Fibroblast of the aortic adventitia (primary cell): ENCODE measurements at regions not wholly inside any gene's neighbourhood (a gene's known extent, or its start where the extent isn't known, plus 50 kb on each side); places are given as distances from the start of the nearest gene placed in this dataset.

Experiments used
- DNase-seq: peaks from one replicate; pipeline ENCODE4 v3.0.0-alpha.2; 2010; ENCODE audit warnings: low read depth
- H3K4me3 ChIP-seq: 2 replicates; pipeline ENCODE4 v1.5.1; 2011; ENCODE audit warnings: low read depth, mild to moderate bottlenecking, control low read depth, low read length, moderate library complexity
- TF ChIP-seq, protein P1 (sequence below): IDR thresholded peaks from 2 replicates; pipeline ENCODE4 v1.5.1; 2011; ENCODE audit warnings: mild to moderate bottlenecking, low read length, control low read depth, inconsistent platforms; ENCODE audit not compliant: insufficient read depth

DNA sequence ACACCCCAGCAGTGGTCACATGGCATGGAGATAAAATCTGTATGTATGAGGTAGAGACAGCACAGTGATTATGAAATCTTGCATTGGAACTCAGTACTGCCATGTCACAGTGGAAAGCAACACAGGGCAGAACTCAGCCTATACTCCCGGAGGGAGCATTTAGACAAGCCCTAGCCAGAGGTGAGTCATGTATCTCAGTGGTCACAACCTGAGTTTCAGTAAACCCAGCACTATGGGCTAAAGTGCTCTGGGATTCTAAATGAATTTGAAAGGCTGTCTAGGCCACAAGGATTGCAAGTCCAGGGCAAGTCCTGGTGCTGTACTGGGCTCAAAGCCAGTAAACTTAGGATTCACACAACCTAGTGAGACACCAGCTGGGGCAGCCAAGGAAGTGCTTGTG is 1717.1 kb upstream of the RAG2 start:
- no peak overlapping the region for H3K4me3 ChIP-seq
- no peak for DNase-seq
- TF ChIP-seq, protein P1, sequence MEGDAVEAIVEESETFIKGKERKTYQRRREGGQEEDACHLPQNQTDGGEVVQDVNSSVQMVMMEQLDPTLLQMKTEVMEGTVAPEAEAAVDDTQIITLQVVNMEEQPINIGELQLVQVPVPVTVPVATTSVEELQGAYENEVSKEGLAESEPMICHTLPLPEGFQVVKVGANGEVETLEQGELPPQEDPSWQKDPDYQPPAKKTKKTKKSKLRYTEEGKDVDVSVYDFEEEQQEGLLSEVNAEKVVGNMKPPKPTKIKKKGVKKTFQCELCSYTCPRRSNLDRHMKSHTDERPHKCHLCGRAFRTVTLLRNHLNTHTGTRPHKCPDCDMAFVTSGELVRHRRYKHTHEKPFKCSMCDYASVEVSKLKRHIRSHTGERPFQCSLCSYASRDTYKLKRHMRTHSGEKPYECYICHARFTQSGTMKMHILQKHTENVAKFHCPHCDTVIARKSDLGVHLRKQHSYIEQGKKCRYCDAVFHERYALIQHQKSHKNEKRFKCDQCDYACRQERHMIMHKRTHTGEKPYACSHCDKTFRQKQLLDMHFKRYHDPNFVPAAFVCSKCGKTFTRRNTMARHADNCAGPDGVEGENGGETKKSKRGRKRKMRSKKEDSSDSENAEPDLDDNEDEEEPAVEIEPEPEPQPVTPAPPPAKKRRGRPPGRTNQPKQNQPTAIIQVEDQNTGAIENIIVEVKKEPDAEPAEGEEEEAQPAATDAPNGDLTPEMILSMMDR: no peak

DNA sequence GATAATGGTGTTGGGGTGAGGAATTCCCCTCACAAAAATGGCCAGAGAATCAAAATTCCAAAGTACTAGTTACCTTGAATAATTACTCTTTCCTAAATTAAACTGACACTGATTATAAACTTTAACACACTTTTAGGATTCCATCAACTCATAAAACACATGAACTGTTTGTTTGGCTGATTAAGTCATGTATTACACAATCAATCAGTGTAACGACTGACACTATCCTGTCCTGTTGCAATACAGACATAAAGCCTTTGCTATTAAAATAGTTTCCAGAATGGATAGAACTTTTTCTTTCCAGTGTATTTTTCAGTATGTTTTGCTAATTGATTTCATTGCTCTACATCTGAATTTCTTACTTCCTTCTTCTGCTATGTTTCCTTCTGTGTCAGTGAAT is 1709.4 kb upstream of the RAG2 start:
- TF ChIP-seq, protein P1: no peak
- DNase-seq: no peak

DNA sequence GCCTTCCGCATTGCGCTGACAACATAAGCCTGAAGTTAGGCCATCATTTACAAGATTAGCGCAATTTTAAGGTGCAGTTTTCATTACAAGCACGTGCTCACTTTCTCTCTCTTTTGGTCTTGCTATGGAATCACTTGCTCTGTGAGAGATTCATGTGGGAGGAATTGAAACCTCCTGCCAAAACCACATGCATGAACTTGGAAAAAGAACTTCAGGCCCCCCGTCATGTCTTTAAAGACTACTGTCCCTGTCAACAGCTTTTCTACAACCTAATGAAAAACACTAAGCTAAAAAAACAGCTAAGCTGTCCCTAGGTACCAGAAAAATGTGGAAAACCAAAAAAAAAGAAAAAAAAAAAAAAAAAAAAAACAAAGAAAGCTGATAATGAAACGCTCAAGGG is 1707.6 kb upstream of the RAG2 start:
- TF ChIP-seq, protein P1: no peak
- no peak overlapping the region for H3K4me3 ChIP-seq
- DNase-seq: no peak

More for the DNA sequence above, 1709.4 kb upstream of the RAG2 start:
- no peak overlapping the region for H3K4me3 ChIP-seq

DNA sequence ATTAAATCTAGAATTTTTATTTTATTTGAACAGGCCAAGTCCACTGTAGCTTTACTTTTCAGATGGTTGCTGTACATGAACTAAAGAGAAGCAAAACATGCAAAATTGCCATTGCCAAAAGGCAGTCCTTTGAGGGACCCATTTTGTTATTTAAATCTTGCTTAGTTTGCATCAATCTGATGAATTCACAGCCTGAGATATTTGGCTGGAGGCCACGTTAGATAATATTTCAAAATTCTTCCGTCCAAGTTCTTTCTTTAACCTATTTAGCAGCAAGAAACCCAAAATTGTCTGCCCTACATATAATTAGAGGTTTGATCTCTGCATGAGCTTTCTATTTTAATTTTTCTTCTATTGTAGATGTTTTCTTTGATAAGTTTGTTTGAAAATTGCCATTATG is 1706.9 kb upstream of the RAG2 start:
- no peak overlapping the region for H3K4me3 ChIP-seq
- TF ChIP-seq, protein P1: no peak
- no peak for DNase-seq

DNA sequence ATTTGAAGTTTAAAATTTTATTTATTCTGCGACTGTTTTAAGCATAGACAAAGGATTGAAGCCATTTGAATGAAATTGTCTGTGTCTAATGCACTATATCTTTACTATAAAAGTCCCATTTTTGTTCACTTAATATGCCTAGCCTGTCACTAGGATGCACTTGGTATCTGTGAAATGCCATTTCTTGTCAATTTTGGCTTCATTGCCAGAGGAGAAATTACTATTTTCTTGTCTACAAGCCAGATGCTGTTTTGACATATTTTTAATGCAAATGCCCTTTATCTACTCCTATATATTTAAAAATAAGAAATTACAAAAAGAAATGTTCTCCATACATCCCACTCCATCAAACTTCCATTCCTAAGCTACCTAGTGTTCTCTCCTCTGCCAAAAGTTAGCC is 1704.5 kb upstream of the RAG2 start:
- H3K4me3 ChIP-seq: no peak overlapping the region
- TF ChIP-seq, protein P1: no peak
- no peak for DNase-seq

DNA sequence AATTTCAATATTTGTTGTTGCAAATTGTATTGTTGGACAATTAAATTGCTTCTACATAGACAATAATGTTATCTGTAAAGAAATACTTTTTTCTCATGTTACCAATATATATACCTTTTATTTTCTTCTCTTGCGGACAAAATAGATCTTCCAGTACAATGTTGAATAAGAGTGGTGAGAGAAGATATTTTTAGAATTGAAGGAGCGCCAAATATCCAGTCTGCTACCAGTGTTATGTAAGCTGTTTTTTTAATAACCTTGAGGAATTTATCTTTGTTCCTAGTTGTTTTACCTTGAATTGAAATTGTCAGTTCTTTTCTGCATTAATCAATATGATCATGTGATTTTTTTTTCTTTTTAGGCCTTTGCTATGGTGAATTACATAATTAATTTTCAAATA is 1702.5 kb upstream of the RAG2 start:
- H3K4me3 ChIP-seq: no peak overlapping the region
- TF ChIP-seq, protein P1: no peak
- DNase-seq: no peak

DNA sequence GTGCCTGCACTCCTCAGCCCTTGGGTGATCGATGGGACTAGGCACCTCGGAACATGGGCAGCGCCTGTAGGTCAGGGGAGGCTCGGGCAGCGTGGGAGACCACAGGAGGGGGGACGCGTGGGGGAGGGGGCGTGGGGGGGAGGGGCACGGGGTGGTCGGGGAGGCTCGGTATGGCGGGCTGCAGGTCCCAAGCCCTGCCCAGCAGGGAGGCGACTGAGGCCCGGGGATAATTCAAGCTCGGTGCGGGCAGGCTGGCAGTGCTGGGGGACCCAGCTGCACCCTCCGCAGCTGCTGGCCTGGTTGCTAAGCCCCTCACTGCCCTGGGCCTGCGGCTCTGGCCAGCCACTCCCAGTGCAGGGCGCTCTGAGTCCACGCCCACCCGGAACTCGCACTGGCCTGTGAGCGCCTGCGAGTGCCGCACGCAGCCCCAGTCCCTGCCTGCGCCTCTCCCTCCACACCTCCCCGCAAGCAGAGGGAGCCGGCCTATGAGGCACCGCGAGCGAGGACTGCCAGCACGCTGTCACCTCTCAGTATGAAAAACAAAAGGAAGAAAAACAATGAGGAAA is 1698.3 kb upstream of the RAG2 start:
- no peak for DNase-seq
- no peak overlapping the region for H3K4me3 ChIP-seq
- TF ChIP-seq, protein P1: no peak
